MM.1S (cell line): ENCODE measurements at regions not wholly inside any gene's neighbourhood (a gene's known extent, or its start where the extent isn't known, plus 50 kb on each side); places are given as distances from the start of the nearest gene placed in this dataset.

Experiments used
- DNase-seq: peaks from one replicate; pipeline ENCODE4 v3.0.0-alpha.2; 2015
- H2AFZ ChIP-seq: fragments of 300-600 bp; sonication (generic); 2 replicates; pipeline ENCODE4 v1.6.0; 2016; ENCODE audit warnings: antibody characterized with exemption, low read length
- H3F3A ChIP-seq: fragments of 300-600 bp; sonication (generic); 2 replicates; pipeline ENCODE4 v1.6.1; 2016; ENCODE audit warnings: mild to moderate bottlenecking, antibody characterized with exemption, low read length, moderate library complexity, mixed read lengths; ENCODE audit not compliant: insufficient read depth
- H3K27ac ChIP-seq: fragments of 300-600 bp; sonication (generic); 2 replicates; pipeline ENCODE4 v1.5.1; 2016; ENCODE audit warnings: mild to moderate bottlenecking, low read length
- H3K27me3 ChIP-seq: fragments of 300-600 bp; sonication (generic); replicated peaks from 2 replicates; pipeline ENCODE4 v1.6.0; 2016; ENCODE audit warnings: low read length; ENCODE audit not compliant: insufficient read depth
- H3K36me3 ChIP-seq: fragments of 300-600 bp; sonication (generic); replicated peaks from 2 replicates; pipeline ENCODE4 v1.6.1; 2016; ENCODE audit warnings: mild to moderate bottlenecking, low read length, mixed read lengths; ENCODE audit not compliant: insufficient read depth
- H3K4me1 ChIP-seq: fragments of 300-600 bp; sonication (generic); 2 replicates; pipeline ENCODE4 v1.6.1; 2016; ENCODE audit warnings: low read length, mixed read lengths
- H3K4me2 ChIP-seq: fragments of 300-600 bp; sonication (generic); 2 replicates; pipeline ENCODE4 v1.6.0; 2016; ENCODE audit warnings: low read depth, low read length
- H3K4me3 ChIP-seq: fragments of 300-600 bp; sonication (generic); 2 replicates; pipeline ENCODE4 v1.5.1; 2016; ENCODE audit warnings: low read length, mixed read lengths
- H3K79me2 ChIP-seq: fragments of 300-600 bp; sonication (generic); 2 replicates; pipeline ENCODE4 v1.6.1; 2016; ENCODE audit warnings: mixed run types, low read length, mixed read lengths
- H3K9ac ChIP-seq: fragments of 300-600 bp; sonication (generic); 2 replicates; pipeline ENCODE4 v1.6.1; 2016; ENCODE audit warnings: low read length, mixed read lengths
- H3K9me2 ChIP-seq: fragments of 300-600 bp; sonication (generic); replicated peaks from 2 replicates; pipeline ENCODE4 v1.6.1; 2016; ENCODE audit warnings: mild to moderate bottlenecking, low read length, mixed read lengths; ENCODE audit not compliant: insufficient read depth
- H3K9me3 ChIP-seq: fragments of 300-600 bp; sonication (generic); replicated peaks from 2 replicates; pipeline ENCODE4 v1.6.1; 2016; ENCODE audit warnings: mild to moderate bottlenecking, low read length, mixed read lengths; ENCODE audit not compliant: insufficient read depth
- H4K20me1 ChIP-seq: fragments of 300-600 bp; sonication (generic); 2 replicates; pipeline ENCODE4 v1.6.1; 2016; ENCODE audit warnings: mild to moderate bottlenecking, low read length, moderate library complexity, mixed read lengths; ENCODE audit not compliant: insufficient read depth
- CTCF ChIP-seq: fragments of 300-600 bp; sonication (generic); IDR thresholded peaks from 2 replicates; pipeline ENCODE4 v1.5.1; 2016; ENCODE audit warnings: antibody characterized with exemption, low read length, mixed read lengths
- EZH2 ChIP-seq: fragments of 300-600 bp; sonication (generic); optimal IDR thresholded peaks from 2 replicates; pipeline ENCODE3; 2017; ENCODE audit warnings: low read depth, mild to moderate bottlenecking, antibody characterized with exemption, low read length, mixed read lengths
- EZH2phosphoT487 ChIP-seq: fragments of 300-600 bp; sonication (generic); IDR thresholded peaks from 2 replicates; pipeline ENCODE4 v1.6.1; 2018; ENCODE audit warnings: antibody characterized with exemption, low read length

DNA sequence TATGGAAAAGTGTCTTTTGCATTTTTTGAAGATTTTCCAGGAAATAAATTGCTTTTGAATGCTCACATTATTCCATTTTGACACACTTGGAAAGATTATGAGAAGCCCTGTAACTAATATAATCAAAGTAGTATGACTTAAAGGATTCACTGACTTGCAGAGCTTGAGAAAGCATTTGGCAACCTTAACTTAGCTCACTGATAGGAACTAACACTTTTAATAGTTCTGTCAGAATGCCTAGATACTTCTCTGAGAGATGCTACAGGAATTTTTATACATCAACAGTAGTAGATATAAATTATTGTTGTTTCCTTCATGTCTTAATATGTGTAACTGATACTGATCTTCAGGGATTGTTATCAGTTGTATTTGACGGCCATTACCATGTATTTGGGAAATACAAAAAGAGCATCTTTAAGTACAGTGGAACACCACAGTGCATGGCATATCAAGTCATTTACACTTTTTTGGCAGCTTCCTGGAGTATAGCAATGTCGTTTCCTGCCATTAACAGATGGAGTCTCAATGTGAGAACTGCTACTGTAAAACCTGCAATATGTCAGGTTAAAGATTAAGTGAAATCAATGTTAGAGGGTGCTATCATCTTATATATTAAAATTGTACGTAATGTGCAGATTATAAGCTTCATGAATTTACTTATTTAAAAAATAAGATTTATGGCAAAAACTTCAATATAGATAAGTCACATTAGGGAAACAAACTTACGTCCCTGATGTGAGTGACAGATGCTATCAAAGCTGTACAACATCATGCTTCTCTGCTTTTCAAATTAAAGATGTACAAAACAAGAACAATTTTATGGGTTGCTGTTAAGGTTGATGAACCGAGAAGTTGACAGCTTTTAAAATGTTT, 1159.8 kb upstream of the MIR17HG start:
- Histone ChIP-seq H4K20me1 (no peaks in the 10 kb centered on the region), H3K4me1 (no peaks in the 10 kb centered on the region), H3K27me3 (no peaks in the 10 kb centered on the region), H3K9me3 (no peaks in the 10 kb centered on the region), H2AFZ (no peak overlapping the region), H3K4me2 (no peak overlapping the region), H3F3A (no peaks in the 10 kb centered on the region), H3K36me3 (no peaks in the 10 kb centered on the region), H3K4me3 (no peak overlapping the region), H3K27ac (no peak overlapping the region), H3K9me2 (no peaks in the 10 kb centered on the region), H3K79me2 (no peaks in the 10 kb centered on the region), H3K9ac (no peak overlapping the region)
- no peak for DNase-seq
- TF ChIP-seq CTCF = no peak
- TF ChIP-seq EZH2phosphoT487 = no peak
- no peak for TF ChIP-seq EZH2

GRCh38 chr13:90188351-90188636, 1159.2 kb upstream of the MIR17HG start:
- H3K9me3 ChIP-seq = no peaks in the 10 kb centered on the region
- H3K9ac ChIP-seq = no peak overlapping the region
- H3K4me2 ChIP-seq = no peak overlapping the region
- no peaks in the 10 kb centered on the region for H3F3A ChIP-seq
- no peak overlapping the region for H3K27ac ChIP-seq
- H3K27me3 ChIP-seq = no peaks in the 10 kb centered on the region
- no peaks in the 10 kb centered on the region for H3K9me2 ChIP-seq
- H3K4me1 ChIP-seq = no peaks in the 10 kb centered on the region
- TF ChIP-seq EZH2phosphoT487 (no peak), EZH2 (no peak), CTCF (no peak)
- no peak overlapping the region for H3K4me3 ChIP-seq
- H4K20me1 ChIP-seq = no peaks in the 10 kb centered on the region
- no peak overlapping the region for H2AFZ ChIP-seq
- no peaks in the 10 kb centered on the region for H3K79me2 ChIP-seq
- DNase-seq = no peak
- H3K36me3 ChIP-seq = no peaks in the 10 kb centered on the region

DNA sequence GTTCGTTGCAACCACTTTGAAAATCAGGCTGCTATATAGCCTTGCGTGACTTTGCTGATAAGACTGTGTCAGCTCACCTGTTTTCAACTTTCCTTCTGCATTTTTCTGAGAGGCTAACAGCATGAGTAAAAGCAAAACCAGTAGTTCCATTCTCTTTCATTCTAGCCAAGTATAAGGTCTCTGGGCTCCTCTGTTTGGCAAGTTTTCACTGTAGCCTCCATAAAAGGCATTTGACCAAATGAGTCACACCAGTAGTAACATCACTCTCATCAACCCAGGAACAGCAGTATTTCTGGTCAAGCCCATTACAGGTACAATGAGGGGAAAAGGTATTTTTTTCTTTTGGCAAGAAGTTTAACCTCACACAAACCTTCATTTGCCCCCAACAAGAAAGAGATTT, 1149.8 kb upstream of the MIR17HG start:
- H3K36me3 ChIP-seq = no peaks in the 10 kb centered on the region
- no peaks in the 10 kb centered on the region for H3F3A ChIP-seq
- H3K9me2 ChIP-seq = no peaks in the 10 kb centered on the region
- H3K27me3 ChIP-seq = no peaks in the 10 kb centered on the region
- H3K9me3 ChIP-seq = no peaks in the 10 kb centered on the region
- no peak overlapping the region for H3K4me3 ChIP-seq
- H3K4me2 ChIP-seq = no peak overlapping the region
- DNase-seq = no peak
- H2AFZ ChIP-seq = no peak overlapping the region
- H3K9ac ChIP-seq = no peak overlapping the region
- no peak overlapping the region for H3K27ac ChIP-seq
- no peaks in the 10 kb centered on the region for H4K20me1 ChIP-seq
- H3K79me2 ChIP-seq = no peaks in the 10 kb centered on the region
- TF ChIP-seq CTCF (no peak), EZH2phosphoT487 (no peak), EZH2 (no peak)
- H3K4me1 ChIP-seq = no peaks in the 10 kb centered on the region
